ENCODE measurements at regions not wholly inside any gene's neighbourhood (a gene's known extent, or its start where the extent isn't known, plus 50 kb on each side); places are given as distances from the start of the nearest gene placed in this dataset.

- TF ChIP-seq CTCF (IDR thresholded peaks at IDR 0.05; ENCODE audit: insufficient read depth, low read depth, low read length) = no peak
- TF ChIP-seq EZH2 (IDR thresholded peaks at IDR 0.05; ENCODE audit: insufficient read depth, low read length) = no peak
These were observed 194.6 kb downstream of the TRIM29 start for GRCh38 chr11:119943298-119943655.

All from astrocyte (in vitro differentiated cells and primary cell).